Transverse colon (tissue), 4 donors: ENCODE measurements at regions not wholly inside any gene's neighbourhood (a gene's known extent, or its start where the extent isn't known, plus 50 kb on each side); places are given as distances from the start of the nearest gene placed in this dataset.

Experiments
- DNase-seq: peaks from one replicate; pipeline ENCODE4 v3.0.0-alpha.2; 2019
- H3K27ac ChIP-seq, 4 donors: fragments of 200-600 bp; sonication (generic); 2 replicates each; pipeline ENCODE4 v1.5.1; 2016 to 2018; ENCODE audit warnings: inconsistent platforms in 4 of 4
- H3K27me3 ChIP-seq: fragments of 200-600 bp; sonication (generic); 2 replicates; pipeline ENCODE4 v1.5.1; 2017; ENCODE audit warnings: inconsistent platforms
- H3K36me3 ChIP-seq, 4 donors: fragments of 200-600 bp; sonication (generic); 2 replicates each; pipeline ENCODE4 v1.5.1; 2017 to 2019; ENCODE audit warnings: inconsistent platforms in 4 of 4
- H3K4me1 ChIP-seq, 4 donors: fragments of 200-600 bp; sonication (generic); 2 replicates each; pipeline ENCODE4 v1.5.1; 2017 to 2020; ENCODE audit warnings: inconsistent platforms in 4 of 4
- H3K4me3 ChIP-seq, 4 donors: fragments of 200-600 bp; sonication (generic); 1 replicate in 1 of 4; 2 replicates in 3 of 4; pipeline versions ENCODE4 v1.5.1 to v1.6.1; 2017 to 2019; ENCODE audit warnings: inconsistent platforms in 4 of 4
- H3K9me3 ChIP-seq, 2 donors: fragments of 200-600 bp; sonication (generic); 2 replicates each; pipeline ENCODE4 v1.5.1; 2017 to 2019; ENCODE audit warnings: inconsistent platforms in 2 of 2
- CTCF ChIP-seq, 5 experiments: fragments of 200-600 bp in 3 of 5; fragments of 450-650 bp in 2 of 5; sonication (generic) in 3 of 5; IDR thresholded peaks; 1 replicate in 2 of 5; 2 replicates in 3 of 5; pipeline ENCODE4 v1.5.1; 2016 to 2017; ENCODE audit warnings: antibody characterized with exemption in 5 of 5, inconsistent platforms in 3 of 5, mild to moderate bottlenecking in 2 of 5, moderate library complexity in 1 of 5
- EP300 ChIP-seq: sonication (generic); formaldehyde crosslinking; IDR thresholded peaks from one replicate; pipeline ENCODE4 v1.6.1; 2017; ENCODE audit warnings: antibody characterized with exemption, low read depth
- POLR2A ChIP-seq: fragments of 450-650 bp; IDR thresholded peaks from one replicate; pipeline ENCODE4 v1.6.1; 2016; ENCODE audit warnings: antibody characterized with exemption, mild to moderate bottlenecking, moderate library complexity
- POLR2AphosphoS5 ChIP-seq, 3 donors: sonication (generic); formaldehyde crosslinking; IDR thresholded peaks; one replicate each; pipeline ENCODE4 v1.6.1; 2016; ENCODE audit warnings: antibody characterized with exemption in 3 of 3
- WGBS, 2 donors: methylation state at CpG; one replicate each; pipeline ENCODE4 v1.1.5; 2018; ENCODE audit warnings: low coverage in 1 of 2; 5-methylcytosine and 5-hydroxymethylcytosine counted together
- in situ Hi-C, 4 donors: fragments of 200-750 bp; cut with MboI; loops; one replicate each; pipeline versions ENCODE4 v1.15.0 to v1.15.1; 2017; ENCODE audit warnings: low sequenced_read_pairs in 3 of 4, low pct_ligation_motif_present in 1 of 4, low pct_unique_long_range_greater_than_20kb in 1 of 4
- intact Hi-C: fragments of 100-400 bp; cut with DNase I; formaldehyde crosslinking; loops from one replicate; pipeline ENCODE4 v1.15.1; 2023; ENCODE audit warnings: low total_unique reads

GRCh38 chr2:151165105-151165684 lies 96.5 kb downstream of the RBM43 start:
- intact Hi-C loops (no loop called here), in situ Hi-C loops (no loop called here)

GRCh38 chr2:151161821-151162551 lies 99.7 kb downstream of the RBM43 start:
- TF ChIP-seq CTCF (IDR thresholded peaks at IDR 0.05) = no peak
- no peak for TF ChIP-seq POLR2A
- TF ChIP-seq EP300 = no peak
- TF ChIP-seq POLR2AphosphoS5 (IDR thresholded peaks at IDR 0.05) = no peak
- Histone ChIP-seq H3K36me3 (no peaks in the 10 kb centered on the region), H3K9me3 (no peaks in the 10 kb centered on the region), H3K27me3 (no peaks in the 10 kb centered on the region), H3K27ac (no peak overlapping the region), H3K4me3 (no peak overlapping the region), H3K4me1 (no peaks in the 10 kb centered on the region)
- intact Hi-C loops = no loop called here
- 53 to 61% methylated on average over 3 to 4 of the region's 4 CpGs for WGBS, 2 donors
- no peak for DNase-seq
- in situ Hi-C loops = no loop called here

More at GRCh38 chr2:151165105-151165684, 96.5 kb downstream of the RBM43 start:
- no peak for DNase-seq
- WGBS, 2 donors = 86 to 92% methylated on average over 4 to 5 of the region's 5 CpGs
- Histone ChIP-seq H3K36me3 (no peaks in the 10 kb centered on the region), H3K4me1 (no peaks in the 10 kb centered on the region), H3K9me3 (no peaks in the 10 kb centered on the region), H3K4me3 (no peak overlapping the region), H3K27me3 (no peaks in the 10 kb centered on the region), H3K27ac (no peak overlapping the region)
- TF ChIP-seq CTCF (IDR thresholded peaks at IDR 0.05) = no peak
- TF ChIP-seq POLR2AphosphoS5 (IDR thresholded peaks at IDR 0.05) = no peak
- TF ChIP-seq EP300 = no peak
- TF ChIP-seq POLR2A = no peak

DNA sequence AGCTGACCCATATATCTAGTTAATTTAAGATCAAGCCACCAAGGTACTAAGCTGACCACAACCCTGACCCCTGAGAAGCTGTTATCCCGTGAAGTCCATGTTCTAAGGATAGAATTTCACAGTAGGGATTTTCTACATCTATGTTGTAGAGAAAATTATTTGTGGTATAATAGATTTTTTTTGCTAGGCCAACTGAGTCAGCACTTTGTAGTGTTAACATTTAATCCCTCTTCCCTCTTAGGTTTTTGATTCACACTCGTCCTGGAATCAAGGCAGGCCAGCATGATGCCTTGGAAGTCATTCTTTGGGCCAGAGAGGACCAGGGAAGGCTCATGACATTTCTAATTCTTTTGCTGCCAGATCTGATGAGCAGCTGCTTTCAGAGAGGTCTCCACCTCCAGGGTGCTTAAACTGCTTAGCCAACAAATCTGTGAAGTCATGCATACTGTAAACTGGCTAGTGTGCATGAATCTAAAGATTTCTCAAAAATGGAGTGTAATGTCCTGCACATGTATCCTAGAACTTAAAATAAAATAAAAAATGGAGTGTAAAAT lies 102.5 kb downstream of the RBM43 start:
- Histone ChIP-seq H3K36me3 (no peaks in the 10 kb centered on the region), H3K4me1 (no peaks in the 10 kb centered on the region), H3K9me3 (no peaks in the 10 kb centered on the region), H3K27me3 (no peaks in the 10 kb centered on the region), H3K27ac (no peak overlapping the region), H3K4me3 (no peak overlapping the region)
- DNase-seq = no peak
- intact Hi-C loops (no loop called here), in situ Hi-C loops (no loop called here)
- TF ChIP-seq POLR2A (no peak), POLR2AphosphoS5 (IDR thresholded peaks at IDR 0.05) (no peak), EP300 (no peak), CTCF (IDR thresholded peaks at IDR 0.05) (no peak)
- 50% methylated on average over 2 of the region's 2 CpGs; no CpG with 5 or more reads in 1 of the 2 donors for WGBS, 2 donors

DNA sequence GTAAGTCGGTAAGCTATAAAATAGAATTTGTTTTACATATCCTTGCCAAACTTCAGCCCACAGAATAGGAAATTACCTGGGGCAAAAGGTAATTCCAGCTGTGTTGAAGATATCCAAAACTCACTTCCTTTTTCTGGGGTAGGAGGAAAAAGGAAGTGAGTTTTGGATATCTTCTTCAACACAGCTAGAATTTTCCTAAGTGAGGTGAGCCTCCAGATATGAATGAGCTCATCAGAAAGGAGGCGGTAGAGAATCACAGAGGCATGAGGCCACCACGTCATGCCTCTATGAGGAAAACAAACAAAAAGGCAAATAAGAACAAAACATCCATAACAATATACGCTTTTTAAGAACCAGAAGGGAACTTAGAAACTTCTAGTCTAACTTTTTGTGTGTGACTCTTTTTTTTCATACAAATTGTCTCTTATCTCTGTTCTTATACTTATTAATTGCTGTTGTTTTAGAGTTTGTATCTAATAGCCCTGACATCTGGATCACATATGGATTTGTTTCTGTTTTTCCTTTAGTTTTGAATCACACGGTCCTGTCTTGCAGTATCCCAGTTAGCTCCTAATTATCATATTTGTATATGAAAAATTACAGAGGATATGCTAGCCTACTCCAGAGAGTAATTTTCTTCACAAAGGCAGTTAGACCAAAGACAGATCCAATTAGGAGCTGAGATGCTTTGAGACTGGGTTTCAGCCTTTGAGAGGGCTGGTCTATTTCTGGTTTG lies 104.5 kb downstream of the RBM43 start:
- in situ Hi-C loops = no loop called here
- TF ChIP-seq EP300 = no peak
- TF ChIP-seq POLR2AphosphoS5 (IDR thresholded peaks at IDR 0.05) = no peak
- no peak for TF ChIP-seq CTCF (IDR thresholded peaks at IDR 0.05)
- no peak for TF ChIP-seq POLR2A
- Histone ChIP-seq H3K27me3 (no peaks in the 10 kb centered on the region), H3K36me3 (no peaks in the 10 kb centered on the region), H3K4me1 (no peaks in the 10 kb centered on the region), H3K9me3 (no peaks in the 10 kb centered on the region), H3K27ac (no peak overlapping the region), H3K4me3 (no peak overlapping the region)
- no peak for DNase-seq
- 57 to 75% methylated on average over 3 to 5 of the region's 5 CpGs for WGBS, 2 donors
- intact Hi-C loops = no loop called here
